Liver (tissue), 8 donors: ENCODE measurements at regions not wholly inside any gene's neighbourhood (a gene's known extent, or its start where the extent isn't known, plus 50 kb on each side); places are given as distances from the start of the nearest gene placed in this dataset.
A peak's percentile ranks its signal among the peaks of the same experiment; 100 is the strongest.

ENCODE experiments used
- DNase-seq: peaks from one replicate; pipeline ENCODE4 v3.0.0-alpha.2; 2017; ENCODE audit warnings: low spot score
- H3K27ac ChIP-seq, 2 donors: one replicate each; pipeline ENCODE4 v1.7.0; 2013; ENCODE audit warnings: inconsistent platforms in 2 of 2, low read length in 2 of 2, control low read depth in 1 of 2, low read depth in 1 of 2, mild to moderate bottlenecking in 1 of 2
- H3K27me3 ChIP-seq, 4 donors: one replicate each; pipeline versions ENCODE4 v1.6.1 to v1.7.0; 2013; ENCODE audit warnings: low read length in 3 of 4, inconsistent platforms in 1 of 4, mild to moderate bottlenecking in 1 of 4, moderate library complexity in 1 of 4; ENCODE audit not compliant: control insufficient read depth in 4 of 4, insufficient read depth in 4 of 4
- H3K36me3 ChIP-seq, 4 donors: one replicate each; pipeline versions ENCODE4 v1.6.1 to v1.7.0; 2013; ENCODE audit warnings: low read length in 3 of 4, mild to moderate bottlenecking in 3 of 4, low read depth in 1 of 4, moderate library complexity in 1 of 4; ENCODE audit not compliant: control insufficient read depth in 4 of 4, insufficient read depth in 3 of 4
- H3K4me1 ChIP-seq, 4 donors: one replicate each; pipeline versions ENCODE4 v1.6.1 to v1.7.0; 2013; ENCODE audit warnings: low read length in 3 of 4, mild to moderate bottlenecking in 3 of 4, moderate library complexity in 1 of 4; ENCODE audit not compliant: control insufficient read depth in 4 of 4, insufficient read depth in 4 of 4
- H3K4me3 ChIP-seq, 3 donors: one replicate each; pipeline versions ENCODE4 v1.6.1 to v1.7.0; 2013; ENCODE audit warnings: low read length in 3 of 3, control low read depth in 1 of 3, low read depth in 1 of 3, mild to moderate bottlenecking in 1 of 3
- H3K9ac ChIP-seq, 2 donors: one replicate each; pipeline ENCODE4 v1.7.0; 2013; ENCODE audit warnings: low read length in 2 of 2, mild to moderate bottlenecking in 2 of 2, moderate library complexity in 2 of 2, control low read depth in 1 of 2, low read depth in 1 of 2
- H3K9me3 ChIP-seq, 4 donors: one replicate each; pipeline versions ENCODE4 v1.6.1 to v1.7.0; 2013; ENCODE audit warnings: low read length in 3 of 4; ENCODE audit not compliant: control insufficient read depth in 4 of 4
- CTCF ChIP-seq: fragments of 150-350 bp; IDR thresholded peaks from 2 replicates; pipeline ENCODE4 v1.5.1; 2017; ENCODE audit warnings: improper control_type of control experiment, low read depth, low read length; ENCODE audit not compliant: missing input control
- FOXA1 ChIP-seq: IDR thresholded peaks from 2 replicates; pipeline ENCODE4 v1.6.1; 2016; ENCODE audit warnings: antibody characterized with exemption
- GABPA ChIP-seq, 2 donors: IDR thresholded peaks in 1 of 2; conservative IDR thresholded peaks in 1 of 2; 2 replicates each; pipeline ENCODE4 v1.6.1; 2016; ENCODE audit warnings: antibody characterized with exemption in 2 of 2, mild to moderate bottlenecking in 1 of 2, moderate library complexity in 1 of 2
- HNF4A ChIP-seq, 2 donors: conservative IDR thresholded peaks; 2 replicates each; pipeline ENCODE4 v1.6.1; 2016; ENCODE audit warnings: antibody characterized with exemption in 2 of 2, mild to moderate bottlenecking in 2 of 2
- HNF4G ChIP-seq: IDR thresholded peaks from 2 replicates; pipeline ENCODE4 v1.6.1; 2016; ENCODE audit warnings: antibody characterized with exemption
- JUND ChIP-seq, 2 donors: IDR thresholded peaks; 2 replicates each; pipeline ENCODE4 v1.6.1; 2016; ENCODE audit warnings: antibody characterized with exemption in 2 of 2
- NR2F2 ChIP-seq: IDR thresholded peaks from 2 replicates; pipeline ENCODE4 v1.6.1; 2016; ENCODE audit warnings: antibody characterized with exemption
- RAD21 ChIP-seq, 2 donors: IDR thresholded peaks; 2 replicates each; pipeline ENCODE4 v1.6.1; 2016; ENCODE audit warnings: antibody characterized with exemption in 2 of 2, mild to moderate bottlenecking in 2 of 2
- REST ChIP-seq: IDR thresholded peaks from 2 replicates; pipeline ENCODE4 v1.6.1; 2016; ENCODE audit warnings: antibody characterized with exemption, mild to moderate bottlenecking
- RXRA ChIP-seq, 2 donors: IDR thresholded peaks; 2 replicates each; pipeline ENCODE4 v1.6.1; 2017 to 2018; ENCODE audit warnings: antibody characterized with exemption in 2 of 2, mild to moderate bottlenecking in 1 of 2
- SP1 ChIP-seq: IDR thresholded peaks from 2 replicates; pipeline ENCODE4 v1.6.1; 2018; ENCODE audit warnings: antibody characterized with exemption, mild to moderate bottlenecking
- TAF1 ChIP-seq: conservative IDR thresholded peaks from 2 replicates; pipeline ENCODE4 v1.6.1; 2016; ENCODE audit warnings: antibody characterized with exemption, mild to moderate bottlenecking
- YY1 ChIP-seq: IDR thresholded peaks from 2 replicates; pipeline ENCODE4 v1.6.1; 2016; ENCODE audit warnings: antibody characterized with exemption, mild to moderate bottlenecking
- WGBS: extraction: QIAGEN DNeasy Blood & Tissue Kit; methylation state at CpG from one replicate; pipeline ENCODE4 v1.1.7; 2013; 5-methylcytosine and 5-hydroxymethylcytosine counted together
- TF ChIP-seq, protein P1 (sequence below): IDR thresholded peaks from 2 replicates; pipeline ENCODE4 v1.6.1; 2016; ENCODE audit warnings: antibody characterized with exemption
- donor health status: healthy.
- donor health status: healthy.
- donor health status: healthy.
- donor health status: healthy.
- donor health status: healthy.

GRCh38 chr2:22998359-22998758, 386.6 kb upstream of the KLHL29 start:
- Histone ChIP-seq H3K36me3 (no peaks in the 10 kb centered on the region), H3K9me3 (no peaks in the 10 kb centered on the region), H3K4me3 (no peak overlapping the region), H3K27me3 (no peaks in the 10 kb centered on the region), H3K4me1 (no peaks in the 10 kb centered on the region), H3K9ac (no peak overlapping the region), H3K27ac (no peak overlapping the region)
- TF ChIP-seq HNF4G: no peak
- TF ChIP-seq GABPA (IDR thresholded peaks at IDR 0.05 in 1 of 2, conservative IDR thresholded peaks at IDR 0.05 in 1 of 2): no peak
- no peak for TF ChIP-seq REST
- WGBS: 87% methylated on average over 3 of the region's 3 CpGs
- DNase-seq: no peak

DNA sequence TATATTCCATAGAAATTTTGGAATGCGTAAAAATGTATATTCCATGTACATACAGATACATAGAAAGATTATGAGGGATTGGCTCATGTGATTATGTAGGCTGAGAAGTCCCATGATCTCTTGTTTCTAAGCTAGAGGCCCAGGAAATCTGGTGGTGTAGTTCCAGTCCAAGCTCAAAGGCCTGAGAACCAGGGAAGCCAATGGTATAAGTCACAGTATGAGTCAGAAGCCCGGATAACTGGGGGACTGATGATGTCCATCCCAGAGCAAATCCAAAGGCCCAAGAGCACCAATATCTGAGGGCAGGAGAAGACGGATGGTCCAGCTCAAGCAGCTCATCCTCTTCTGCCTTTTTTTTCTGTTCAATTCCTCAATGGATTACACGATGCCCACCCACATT, 385.0 kb upstream of the KLHL29 start:
- H3K4me3 ChIP-seq: no peak overlapping the region
- no peak overlapping the region for H3K27ac ChIP-seq
- 73% methylated on average over 4 of the region's 4 CpGs for WGBS
- no peak overlapping the region for H3K9ac ChIP-seq
- H3K9me3 ChIP-seq: no peaks in the 10 kb centered on the region
- no peaks in the 10 kb centered on the region for H3K27me3 ChIP-seq
- no peaks in the 10 kb centered on the region for H3K4me1 ChIP-seq
- no peaks in the 10 kb centered on the region for H3K36me3 ChIP-seq
- no peak for DNase-seq
- TF ChIP-seq REST (no peak), HNF4A (conservative IDR thresholded peaks at IDR 0.05) (no peak), FOXA1 (no peak), NR2F2 (no peak)
- TF ChIP-seq, protein P1, sequence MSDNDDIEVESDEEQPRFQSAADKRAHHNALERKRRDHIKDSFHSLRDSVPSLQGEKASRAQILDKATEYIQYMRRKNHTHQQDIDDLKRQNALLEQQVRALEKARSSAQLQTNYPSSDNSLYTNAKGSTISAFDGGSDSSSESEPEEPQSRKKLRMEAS: no peak

DNA sequence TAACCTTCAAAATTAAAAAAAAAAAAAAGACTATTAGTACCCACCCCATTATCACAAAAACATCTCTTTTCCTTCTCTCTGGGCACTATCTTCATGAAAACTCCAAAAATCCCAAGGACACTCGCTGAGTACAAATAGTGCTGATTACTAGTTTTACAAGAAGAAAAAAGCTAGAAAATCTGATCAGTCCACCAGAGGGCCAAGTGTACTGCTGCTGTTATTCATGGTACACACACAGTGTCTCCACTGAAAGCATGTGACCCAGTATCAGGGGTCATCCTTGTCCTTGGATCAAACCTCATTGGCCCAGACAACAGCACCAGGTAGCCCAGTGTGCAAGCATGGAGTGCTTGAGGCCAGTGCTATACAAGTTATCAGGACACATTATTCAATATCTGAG, 382.7 kb upstream of the KLHL29 start:
- no peak overlapping the region for H3K4me3 ChIP-seq
- DNase-seq: no peak
- TF ChIP-seq CTCF (peak; percentile 12), SP1 (no peak), YY1 (no peak), FOXA1 (no peak), JUND (IDR thresholded peaks at IDR 0.05) (no peak), TAF1 (no peak), RXRA (IDR thresholded peaks at IDR 0.05) (no peak), RAD21 (IDR thresholded peaks at IDR 0.05) (peak; percentile 65 to 79)
- no peaks in the 10 kb centered on the region for H3K9me3 ChIP-seq
- H3K4me1 ChIP-seq: no peaks in the 10 kb centered on the region
- WGBS: 90% methylated on average over 1 of the region's 1 CpG
- H3K36me3 ChIP-seq: no peaks in the 10 kb centered on the region
- no peak overlapping the region for H3K9ac ChIP-seq
- no peak overlapping the region for H3K27ac ChIP-seq
- no peaks in the 10 kb centered on the region for H3K27me3 ChIP-seq
